Hindlimb muscle (tissue), 1 donor: ENCODE measurements at regions not wholly inside any gene's neighbourhood (a gene's known extent, or its start where the extent isn't known, plus 50 kb on each side); places are given as distances from the start of the nearest gene placed in this dataset.

Experiments used
- DNase-seq: peaks from one replicate; pipeline ENCODE4 v3.0.0-alpha.2; 2013

GRCh38 chr1:56218023-56218422 lies 361.3 kb downstream of the PLPP3 start:
- DNase-seq = no peak

- DNase-seq = no peak
Observed at GRCh38 chr1:56216218-56216617, 363.1 kb downstream of the PLPP3 start.

- DNase-seq = no peak
Observed at GRCh38 chr1:56215771-56216170, 363.6 kb downstream of the PLPP3 start.

GRCh38 chr1:56215086-56215485 lies 364.3 kb downstream of the PLPP3 start:
- no peak for DNase-seq

- DNase-seq = no peak
Observed at GRCh38 chr1:56213068-56213467, 366.3 kb downstream of the PLPP3 start.

- DNase-seq = no peak
Observed at GRCh38 chr1:56212143-56212542, 367.2 kb downstream of the PLPP3 start.

GRCh38 chr1:56206391-56206790 lies 373.0 kb downstream of the PLPP3 start:
- DNase-seq = no peak

- no peak for DNase-seq
Observed at GRCh38 chr1:56204206-56204605, 375.2 kb downstream of the PLPP3 start.

- no peak for DNase-seq
Observed at GRCh38 chr1:56202796-56203492, 376.4 kb downstream of the PLPP3 start.

- DNase-seq = no peak
Observed at GRCh38 chr1:56202186-56202585, 377.2 kb downstream of the PLPP3 start.

- DNase-seq = no peak
Observed at GRCh38 chr1:56200896-56201295, 378.5 kb downstream of the PLPP3 start.

- no peak for DNase-seq
Observed at GRCh38 chr1:56200442-56200841, 378.9 kb downstream of the PLPP3 start.

GRCh38 chr1:56199956-56200355 lies 379.4 kb downstream of the PLPP3 start:
- DNase-seq = no peak

GRCh38 chr1:56199061-56199460 lies 380.3 kb downstream of the PLPP3 start:
- DNase-seq = no peak

- DNase-seq = no peak
Observed at GRCh38 chr1:56197946-56198345, 381.4 kb downstream of the PLPP3 start.

GRCh38 chr1:56196839-56197238 lies 382.5 kb downstream of the PLPP3 start:
- DNase-seq = no peak

GRCh38 chr1:56194701-56195300 lies 384.6 kb downstream of the PLPP3 start:
- DNase-seq = no peak

- DNase-seq = no peak
Observed at GRCh38 chr1:56193656-56194055, 385.7 kb downstream of the PLPP3 start.

- no peak for DNase-seq
Observed at GRCh38 chr1:56191369-56191768, 388.0 kb downstream of the PLPP3 start.

- no peak for DNase-seq
Observed at GRCh38 chr1:56190806-56191365, 388.5 kb downstream of the PLPP3 start.

- no peak for DNase-seq
Observed at GRCh38 chr1:56189946-56190805, 389.2 kb downstream of the PLPP3 start.

GRCh38 chr1:56189454-56189853 lies 389.9 kb downstream of the PLPP3 start:
- no peak for DNase-seq

- DNase-seq = no peak
Observed at GRCh38 chr1:56188855-56189254, 390.5 kb downstream of the PLPP3 start.
